GM12878 (cell line): ENCODE measurements at regions not wholly inside any gene's neighbourhood (a gene's known extent, or its start where the extent isn't known, plus 50 kb on each side); places are given as distances from the start of the nearest gene placed in this dataset.

Experiments used
- ATAC-seq: fragments of 200-7000 bp; cut with Tn5 transposase; 3 replicates; pipeline ENCODE4 v1.9.1; 2020; ENCODE audit warnings: mild to moderate bottlenecking, moderate library complexity
- BruUV-seq: library from RNA; stranded (reverse); fragments of 400-500 nt; replicated peaks from 2 replicates; lab custom pipeline; 2021; lab: Mats Ljungman, UMichigan
- CTCF ChIA-PET: fragments of 300-600 bp; sonication (Branson Sonifier 250); formaldehyde crosslinking; extraction: SDS; loops from one replicate; lab custom pipeline; 2021; ENCODE audit warnings: inconsistent platforms; lab: Yijun Ruan, JAX
- POLR2A ChIA-PET: fragments of 350-600 bp; formaldehyde crosslinking; extraction: SDS; loops from one replicate; lab custom pipeline; 2021; ENCODE audit warnings: inconsistent platforms; lab: Charles Lee
- RAD21 ChIA-PET: fragments of 300-600 bp; sonication (Branson Sonifier 250); formaldehyde crosslinking; loops from one replicate; lab custom pipeline; 2023; ENCODE audit warnings: antibody characterized with exemption; ENCODE audit not compliant: unreplicated experiment; lab: Charles Lee
- SMC1A ChIA-PET: fragments of 300-600 bp; sonication (Branson Sonifier 250); formaldehyde crosslinking; loops from one replicate; lab custom pipeline; 2023; ENCODE audit not compliant: unreplicated experiment, uncharacterized antibody; lab: Charles Lee
- DNase-seq: peaks from one replicate; pipeline ENCODE4 v3.0.0-alpha.2; 2011; ENCODE audit warnings: low read depth, low spot score
- FAIRE-seq: peaks from 3 replicates; lab custom pipeline; 2011; peaks lifted over from hg19 to GRCh38; lab: Jason Lieb, UNC
- H2AFZ ChIP-seq: 2 replicates; pipeline ENCODE4 v1.6.0; 2011; ENCODE audit warnings: low read depth, low read length, control low read depth; ENCODE audit not compliant: control insufficient read depth
- H3K27ac ChIP-seq: 2 replicates; pipeline ENCODE4 v1.5.1; 2011; ENCODE audit warnings: control low read depth; ENCODE audit not compliant: control insufficient read depth, insufficient read depth
- H3K27me3 ChIP-seq, 2 experiments: replicated peaks in 1 of 2; 2 replicates each; pipeline versions ENCODE4 v1.6.0 to v1.6.1; 2011; ENCODE audit warnings: low read length in 1 of 2; ENCODE audit not compliant: control insufficient read depth in 2 of 2, insufficient read depth in 2 of 2
- H3K36me3 ChIP-seq, 2 experiments: 2 replicates each; pipeline ENCODE4 v1.5.1; 2011; ENCODE audit warnings: low read length in 1 of 2; ENCODE audit not compliant: control insufficient read depth in 2 of 2, insufficient read depth in 2 of 2
- H3K4me1 ChIP-seq: 2 replicates; pipeline ENCODE4 v1.6.1; 2011; ENCODE audit warnings: mild to moderate bottlenecking, low read length, moderate library complexity, mixed read lengths; ENCODE audit not compliant: control insufficient read depth, insufficient read depth
- H3K4me2 ChIP-seq: 2 replicates; pipeline ENCODE4 v1.6.0; 2011; ENCODE audit warnings: control low read depth; ENCODE audit not compliant: control insufficient read depth, insufficient read depth
- H3K4me3 ChIP-seq: fragments of 200-600 bp; sonication (generic); 2 replicates; pipeline ENCODE4 v1.5.1; 2016
- H3K79me2 ChIP-seq: 2 replicates; pipeline ENCODE4 v1.6.0; 2011; ENCODE audit warnings: low read length; ENCODE audit not compliant: control insufficient read depth, insufficient read depth
- H3K9ac ChIP-seq: 2 replicates; pipeline ENCODE4 v1.8.0; 2011; ENCODE audit warnings: low read length, control low read depth, mixed read lengths; ENCODE audit not compliant: control insufficient read depth, insufficient read depth
- H3K9me3 ChIP-seq: replicated peaks from 3 replicates; pipeline ENCODE4 v1.5.1; 2011; ENCODE audit warnings: mild to moderate bottlenecking, low read length; ENCODE audit not compliant: control insufficient read depth, insufficient read depth
- H4K20me1 ChIP-seq: 2 replicates; pipeline ENCODE4 v1.6.0; 2011; ENCODE audit not compliant: control insufficient read depth, insufficient read depth
- ELK1 ChIP-seq: IDR thresholded peaks from 2 replicates; pipeline ENCODE4 v1.6.1; 2012; ENCODE audit warnings: low read depth, low read length, improper control_type of control experiment
- EP300 ChIP-seq, 2 experiments: fragments of 150-350 bp in 1 of 2; IDR thresholded peaks; 2 replicates each; pipeline ENCODE4 v1.6.1; 2011 to 2012; ENCODE audit warnings: low read depth in 2 of 2, low read length in 2 of 2, borderline replicate concordance in 1 of 2, improper control_type of control experiment in 1 of 2, inconsistent platforms in 1 of 2; ENCODE audit not compliant: control insufficient read depth in 1 of 2
- KLF5 ChIP-seq: fragments of 450-650 bp; IDR thresholded peaks from 2 replicates; pipeline ENCODE4 v1.6.1; 2014; ENCODE audit warnings: mild to moderate bottlenecking; ENCODE audit not compliant: partially characterized antibody
- NFIC ChIP-seq: IDR thresholded peaks from 2 replicates; pipeline ENCODE4 v1.6.1; 2012; ENCODE audit warnings: low read depth, mild to moderate bottlenecking, inconsistent platforms, low read length, moderate library complexity
- PKNOX1 ChIP-seq: fragments of 450-650 bp; IDR thresholded peaks from 2 replicates; pipeline ENCODE4 v1.6.1; 2016; ENCODE audit warnings: mild to moderate bottlenecking
- TAF1 ChIP-seq: IDR thresholded peaks from 2 replicates; pipeline ENCODE4 v1.6.1; 2011; ENCODE audit warnings: mild to moderate bottlenecking, low read depth, low read length, borderline replicate concordance
- USF2 ChIP-seq: IDR thresholded peaks from 2 replicates; pipeline ENCODE4 v1.6.1; 2011; ENCODE audit warnings: low read depth, low read length, improper control_type of control experiment, borderline replicate concordance
- ZNF384 ChIP-seq: IDR thresholded peaks from 2 replicates; pipeline ENCODE4 v1.6.1; 2012; ENCODE audit warnings: low read depth, mild to moderate bottlenecking, low read length, improper control_type of control experiment, borderline replicate concordance
- WGBS: methylation state at CpG from one replicate; pipeline ENCODE4 v1.1.6; 2016; ENCODE audit warnings: low lambda C conversion rate; ENCODE audit not compliant: insufficient replicate concordance, insufficient coverage; ENCODE audit errors: missing lambda C conversion rate; 5-methylcytosine and 5-hydroxymethylcytosine counted together
- in situ Hi-C: fragments of 300-500 bp; cut with MboI; formaldehyde crosslinking; loops from 9 replicates; pipeline ENCODE4 v1.14.3; 2018; ENCODE audit warnings: mixed read lengths
- intact Hi-C: fragments of 100-400 bp; cut with micrococcal nuclease; formaldehyde crosslinking; loops from one replicate; pipeline ENCODE4 v1.14.2; 2022; ENCODE audit not compliant: unreplicated experiment
- TF ChIP-seq, protein P1 (sequence below): IDR thresholded peaks from 2 replicates; pipeline ENCODE4 v1.6.1; 2012; ENCODE audit warnings: mild to moderate bottlenecking, low read depth, low read length
- TF ChIP-seq, protein P2 (sequence below): fragments of 150-350 bp; IDR thresholded peaks from 2 replicates; pipeline ENCODE4 v1.6.1; 2014; ENCODE audit warnings: mild to moderate bottlenecking, low read depth, low read length

- TF ChIP-seq, protein P1, sequence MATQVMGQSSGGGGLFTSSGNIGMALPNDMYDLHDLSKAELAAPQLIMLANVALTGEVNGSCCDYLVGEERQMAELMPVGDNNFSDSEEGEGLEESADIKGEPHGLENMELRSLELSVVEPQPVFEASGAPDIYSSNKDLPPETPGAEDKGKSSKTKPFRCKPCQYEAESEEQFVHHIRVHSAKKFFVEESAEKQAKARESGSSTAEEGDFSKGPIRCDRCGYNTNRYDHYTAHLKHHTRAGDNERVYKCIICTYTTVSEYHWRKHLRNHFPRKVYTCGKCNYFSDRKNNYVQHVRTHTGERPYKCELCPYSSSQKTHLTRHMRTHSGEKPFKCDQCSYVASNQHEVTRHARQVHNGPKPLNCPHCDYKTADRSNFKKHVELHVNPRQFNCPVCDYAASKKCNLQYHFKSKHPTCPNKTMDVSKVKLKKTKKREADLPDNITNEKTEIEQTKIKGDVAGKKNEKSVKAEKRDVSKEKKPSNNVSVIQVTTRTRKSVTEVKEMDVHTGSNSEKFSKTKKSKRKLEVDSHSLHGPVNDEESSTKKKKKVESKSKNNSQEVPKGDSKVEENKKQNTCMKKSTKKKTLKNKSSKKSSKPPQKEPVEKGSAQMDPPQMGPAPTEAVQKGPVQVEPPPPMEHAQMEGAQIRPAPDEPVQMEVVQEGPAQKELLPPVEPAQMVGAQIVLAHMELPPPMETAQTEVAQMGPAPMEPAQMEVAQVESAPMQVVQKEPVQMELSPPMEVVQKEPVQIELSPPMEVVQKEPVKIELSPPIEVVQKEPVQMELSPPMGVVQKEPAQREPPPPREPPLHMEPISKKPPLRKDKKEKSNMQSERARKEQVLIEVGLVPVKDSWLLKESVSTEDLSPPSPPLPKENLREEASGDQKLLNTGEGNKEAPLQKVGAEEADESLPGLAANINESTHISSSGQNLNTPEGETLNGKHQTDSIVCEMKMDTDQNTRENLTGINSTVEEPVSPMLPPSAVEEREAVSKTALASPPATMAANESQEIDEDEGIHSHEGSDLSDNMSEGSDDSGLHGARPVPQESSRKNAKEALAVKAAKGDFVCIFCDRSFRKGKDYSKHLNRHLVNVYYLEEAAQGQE, result no peak
- no peak for TF ChIP-seq NFIC
Measured at GRCh38 chr13:60274655-60275054, 110.9 kb upstream of the DIAPH3 start (continued).

- no TSS peak for BruUV-seq
- ChIA-PET CTCF (no interaction called here), SMC1A (no interaction called here), RAD21 (no interaction called here), POLR2A (no interaction called here)
- Histone ChIP-seq H3K9ac (no peak overlapping the region), H3K27ac (no peak overlapping the region), H3K79me2 (no peaks in the 10 kb centered on the region), H3K4me3 (no peak overlapping the region), H2AFZ (no peak overlapping the region), H3K4me2 (no peak overlapping the region), H3K9me3 (no peaks in the 10 kb centered on the region), H3K36me3 (no peaks in the 10 kb centered on the region), H4K20me1 (no peaks in the 10 kb centered on the region), H3K4me1 (no peaks in the 10 kb centered on the region), H3K27me3 (no peaks in the 10 kb centered on the region)
- WGBS, result 61% methylated on average over 9 of the region's 9 CpGs
- in situ Hi-C loops, result no loop called here
- no peak for ATAC-seq
- no peak for FAIRE-seq
- no peak for DNase-seq
- intact Hi-C loops, result no loop called here
- no peak for TF ChIP-seq ELK1
- no peak for TF ChIP-seq KLF5
- no peak for TF ChIP-seq ZNF384
- TF ChIP-seq, protein P2, sequence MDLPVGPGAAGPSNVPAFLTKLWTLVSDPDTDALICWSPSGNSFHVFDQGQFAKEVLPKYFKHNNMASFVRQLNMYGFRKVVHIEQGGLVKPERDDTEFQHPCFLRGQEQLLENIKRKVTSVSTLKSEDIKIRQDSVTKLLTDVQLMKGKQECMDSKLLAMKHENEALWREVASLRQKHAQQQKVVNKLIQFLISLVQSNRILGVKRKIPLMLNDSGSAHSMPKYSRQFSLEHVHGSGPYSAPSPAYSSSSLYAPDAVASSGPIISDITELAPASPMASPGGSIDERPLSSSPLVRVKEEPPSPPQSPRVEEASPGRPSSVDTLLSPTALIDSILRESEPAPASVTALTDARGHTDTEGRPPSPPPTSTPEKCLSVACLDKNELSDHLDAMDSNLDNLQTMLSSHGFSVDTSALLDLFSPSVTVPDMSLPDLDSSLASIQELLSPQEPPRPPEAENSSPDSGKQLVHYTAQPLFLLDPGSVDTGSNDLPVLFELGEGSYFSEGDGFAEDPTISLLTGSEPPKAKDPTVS, result no peak
- no peak for TF ChIP-seq USF2
- no peak for TF ChIP-seq PKNOX1
- no peak for TF ChIP-seq TAF1
- no peak for TF ChIP-seq EP300 (IDR thresholded peaks at IDR 0.05; ENCODE audit: borderline replicate concordance in 1 of 2, control insufficient read depth in 1 of 2, low read depth in 2 of 2, low read length in 2 of 2)
Measured at GRCh38 chr13:60275208-60275607, 111.5 kb upstream of the DIAPH3 start.
